K562 (cell line): ENCODE measurements at regions not wholly inside any gene's neighbourhood (a gene's known extent, or its start where the extent isn't known, plus 50 kb on each side); places are given as distances from the start of the nearest gene placed in this dataset.

Experiments
- ATAC-seq: fragments of 200-7000 bp; cut with Tn5 transposase; 3 replicates; pipeline ENCODE4 v1.9.1; 2020; ENCODE audit warnings: moderate library complexity
- BruUV-seq: library from RNA; stranded (reverse); fragments of 400-500 nt; replicated peaks from 2 replicates; lab custom pipeline; 2021; lab: Mats Ljungman, UMichigan
- CTCF ChIA-PET: fragments of 300-600 bp; formaldehyde crosslinking; extraction: SDS; loops from one replicate; lab custom pipeline; 2021; ENCODE audit warnings: low intra/inter-chr PET ratio; lab: Yijun Ruan, JAX
- POLR2A ChIA-PET: fragments of 300-600, 350-650 bp; sonication (Branson Sonifier 250); formaldehyde crosslinking; extraction: SDS; loops from one replicate; lab custom pipeline; 2021; ENCODE audit warnings: antibody characterized with exemption, inconsistent platforms; lab: Yijun Ruan, JAX
- DNase-seq, 4 experiments: peaks; one replicate each; pipeline versions ENCODE4 v3.0.0 to v3.0.0-alpha.2; 2011 to 2018; ENCODE audit warnings: low spot score in 3 of 4, mixed read lengths in 3 of 4; ENCODE audit errors: extremely low read depth in 1 of 4
- FAIRE-seq: peaks from 2 replicates; lab custom pipeline; 2011; peaks lifted over from hg19 to GRCh38; lab: Jason Lieb, UNC
- H2AFZ ChIP-seq: 2 replicates; pipeline ENCODE4 v1.6.0; 2011; ENCODE audit warnings: low read depth, low read length, control low read depth, inconsistent platforms
- H3K27ac ChIP-seq: fragments of 200-600 bp; 3 replicates; pipeline ENCODE4 v1.8.0; 2011; ENCODE audit warnings: low read depth, mild to moderate bottlenecking, control low read depth, inconsistent platforms, low read length, moderate library complexity, mixed read lengths; ENCODE audit errors: extremely low read depth
- H3K27me3 ChIP-seq, 2 experiments: fragments of 300-600 bp in 1 of 2; 2 replicates in 1 of 2; 3 replicates in 1 of 2; pipeline versions ENCODE4 v1.6.0 to v1.8.0; 2011; ENCODE audit warnings: inconsistent platforms in 2 of 2, low read length in 2 of 2, mild to moderate bottlenecking in 1 of 2, mixed read lengths in 1 of 2, moderate library complexity in 1 of 2; ENCODE audit not compliant: control insufficient read depth in 2 of 2, insufficient read depth in 2 of 2
- H3K36me3 ChIP-seq: fragments of 300-600 bp; 3 replicates; pipeline ENCODE4 v1.8.0; 2011; ENCODE audit warnings: mild to moderate bottlenecking, low read length, inconsistent platforms; ENCODE audit not compliant: control insufficient read depth, insufficient read depth
- H3K4me1 ChIP-seq, 2 experiments: fragments of 200-600 bp in 1 of 2; replicated peaks in 1 of 2; 2 replicates in 1 of 2; 3 replicates in 1 of 2; pipeline versions ENCODE4 v1.5.1 to v1.8.0; 2011; ENCODE audit warnings: inconsistent platforms in 2 of 2, low read length in 2 of 2, mild to moderate bottlenecking in 1 of 2, mixed read lengths in 1 of 2, moderate library complexity in 1 of 2; ENCODE audit not compliant: control insufficient read depth in 2 of 2, insufficient read depth in 2 of 2
- H3K4me2 ChIP-seq: 2 replicates; pipeline ENCODE4 v1.6.1; 2011; ENCODE audit warnings: low read length, control low read depth, inconsistent platforms, mixed read lengths; ENCODE audit not compliant: insufficient read depth
- H3K4me3 ChIP-seq: fragments of 200-600 bp; sonication (generic), shearing (Covaris generic); 2 replicates; pipeline ENCODE4 v1.5.1; 2016; ENCODE audit warnings: control low read depth, inconsistent platforms
- H3K79me2 ChIP-seq: fragments of 200-600 bp; 3 replicates; pipeline ENCODE4 v1.8.0; 2011; ENCODE audit warnings: low read length, inconsistent platforms; ENCODE audit not compliant: control insufficient read depth, insufficient read depth
- H3K9ac ChIP-seq, 2 experiments: 2 replicates each; pipeline versions ENCODE4 v1.6.0 to v1.6.1; 2011; ENCODE audit warnings: low read depth in 2 of 2, low read length in 2 of 2, control low read depth in 1 of 2, inconsistent platforms in 1 of 2, mild to moderate bottlenecking in 1 of 2, mixed read lengths in 1 of 2; ENCODE audit not compliant: insufficient read depth in 1 of 2
- H3K9me1 ChIP-seq: one replicate; pipeline ENCODE4 v1.6.0; 2011; ENCODE audit warnings: inconsistent platforms, mild to moderate bottlenecking, low read length, moderate library complexity; ENCODE audit not compliant: control insufficient read depth, insufficient read depth
- H3K9me3 ChIP-seq: replicated peaks from 2 replicates; pipeline ENCODE4 v1.5.1; 2011; ENCODE audit warnings: low read depth, low read length, inconsistent platforms; ENCODE audit not compliant: control insufficient read depth, insufficient read depth
- H4K20me1 ChIP-seq: replicated peaks from 2 replicates; pipeline ENCODE4 v1.6.1; 2011; ENCODE audit warnings: low read length, inconsistent platforms, mixed read lengths; ENCODE audit not compliant: control insufficient read depth, insufficient read depth
- ASH1L ChIP-seq: fragments of 450-650 bp; IDR thresholded peaks from 2 replicates; pipeline ENCODE4 v1.6.1; 2018; ENCODE audit warnings: borderline replicate concordance, mild to moderate bottlenecking, low read depth; ENCODE audit not compliant: partially characterized antibody
- DIDO1 ChIP-seq: fragments of 450-650 bp; IDR thresholded peaks from 2 replicates; pipeline ENCODE4 v1.6.1; 2016; ENCODE audit warnings: low read depth, missing biosample characterization, missing genetic modification characterization
- FIP1L1 ChIP-seq: fragments of 200-400 bp; formaldehyde crosslinking; IDR thresholded peaks from 2 replicates; pipeline ENCODE4 v1.6.1; 2018; ENCODE audit warnings: mild to moderate bottlenecking, low read depth, low read length; ENCODE audit not compliant: poor library complexity, severe bottlenecking
- FOXA3 ChIP-seq, 2 experiments: fragments of 450-650 bp in 1 of 2; sonication (generic) in 1 of 2; formaldehyde crosslinking; IDR thresholded peaks in 1 of 2; conservative IDR thresholded peaks in 1 of 2; 2 replicates each; pipeline versions ENCODE4 v1.4.0 to v1.8.0; 2020 to 2022; ENCODE audit warnings: mild to moderate bottlenecking in 2 of 2, missing genetic modification reagents in 1 of 2
- HDAC2 ChIP-seq: fragments of 450-650 bp; IDR thresholded peaks from 2 replicates; pipeline ENCODE4 v1.6.1; 2016; ENCODE audit warnings: mild to moderate bottlenecking
- MAX ChIP-seq: sonication (generic); formaldehyde crosslinking; IDR thresholded peaks from 2 replicates; pipeline ENCODE4 v1.9.0; 2022; ENCODE audit warnings: mild to moderate bottlenecking, missing genetic modification reagents
- MED1 ChIP-seq: sonication (generic); formaldehyde crosslinking; IDR thresholded peaks from 2 replicates; pipeline ENCODE4 v1.8.1; 2023; ENCODE audit warnings: missing genetic modification reagents, borderline replicate concordance
- NFIC ChIP-seq: fragments of 450-650 bp; IDR thresholded peaks from 2 replicates; pipeline ENCODE4 v1.6.1; 2017; ENCODE audit warnings: mild to moderate bottlenecking, inconsistent platforms
- PTRF ChIP-seq: fragments of 450-650 bp; IDR thresholded peaks from 2 replicates; pipeline ENCODE4 v1.6.1; 2016; ENCODE audit warnings: mild to moderate bottlenecking, missing genetic modification characterization, missing compliant biosample characterization
- RUNX1 ChIP-seq: sonication (generic); IDR thresholded peaks from 2 replicates; pipeline ENCODE4 v1.6.1; 2016; ENCODE audit warnings: antibody characterized with exemption, low read depth
- ZHX1 ChIP-seq: fragments of 150-350 bp; conservative IDR thresholded peaks from 2 replicates; pipeline ENCODE4 v1.6.1; 2014; ENCODE audit warnings: low read length
- ZNF408 ChIP-seq: fragments of 250-450 bp; sonication (Bioruptor Pico); IDR thresholded peaks from 2 replicates; pipeline ENCODE4 v1.4.0; 2020; ENCODE audit warnings: low read depth, mild to moderate bottlenecking, moderate library complexity
- ZNF778 ChIP-seq: fragments of 450-650 bp; formaldehyde crosslinking; IDR thresholded peaks from 2 replicates; pipeline ENCODE4 v1.4.0; 2020; ENCODE audit warnings: mild to moderate bottlenecking, moderate library complexity
- ZNF79 ChIP-seq: fragments of 250-450 bp; sonication (Bioruptor Pico); IDR thresholded peaks from 2 replicates; pipeline ENCODE4 v1.4.0; 2020; ENCODE audit warnings: low read depth, mild to moderate bottlenecking, moderate library complexity
- WGBS: fragments of 100-300 bp; shearing (Covaris generic); methylation state at CpG from one replicate; pipeline ENCODE4 v1.1.6; 2016; ENCODE audit warnings: low coverage, mixed read lengths; ENCODE audit not compliant: insufficient coverage; ENCODE audit errors: missing lambda C conversion rate; 5-methylcytosine and 5-hydroxymethylcytosine counted together
- in situ Hi-C: fragments of 300-500 bp; cut with MboI; formaldehyde crosslinking; loops from 4 replicates; pipeline ENCODE4 v1.15.0; 2018; ENCODE audit warnings: inconsistent platforms, mixed read lengths
- intact Hi-C: fragments of 100-400 bp; cut with micrococcal nuclease; formaldehyde crosslinking; loops from 2 replicates; pipeline ENCODE4 v1.14.2; 2022
- TF ChIP-seq, protein P1 (sequence below): sonication (generic); formaldehyde crosslinking; IDR thresholded peaks from 2 replicates; pipeline ENCODE4 v1.5.0; 2020; ENCODE audit warnings: missing genetic modification reagents

GRCh38 chr17:70492368-70492767 lies 323.0 kb downstream of the KCNJ2 start:
- Histone ChIP-seq H3K27me3 (no peaks in the 10 kb centered on the region), H3K4me1 (no peaks in the 10 kb centered on the region), H3K4me2 (no peak overlapping the region), H3K4me3 (no peak overlapping the region), H2AFZ (no peak overlapping the region), H3K27ac (no peak overlapping the region), H3K9ac (no peak overlapping the region), H3K9me3 (no peaks in the 10 kb centered on the region), H4K20me1 (no peaks in the 10 kb centered on the region), H3K9me1 (no peaks in the 10 kb centered on the region), H3K79me2 (no peaks in the 10 kb centered on the region), H3K36me3 (no peaks in the 10 kb centered on the region)
- in situ Hi-C loops, result no loop called here
- ATAC-seq (no peak), FAIRE-seq (no peak), DNase-seq (no peak)
- intact Hi-C loops, result no loop called here
- no peak for TF ChIP-seq MED1
- TF ChIP-seq FIP1L1, result no peak
- TF ChIP-seq ZNF79 (CRISPR knock-in tag), result no peak
- TF ChIP-seq FOXA3 (CRISPR knock-in tag; conservative IDR thresholded peaks at IDR 0.05 in 1 of 2, IDR thresholded peaks at IDR 0.05 in 1 of 2), result no peak
- TF ChIP-seq, protein P1, sequence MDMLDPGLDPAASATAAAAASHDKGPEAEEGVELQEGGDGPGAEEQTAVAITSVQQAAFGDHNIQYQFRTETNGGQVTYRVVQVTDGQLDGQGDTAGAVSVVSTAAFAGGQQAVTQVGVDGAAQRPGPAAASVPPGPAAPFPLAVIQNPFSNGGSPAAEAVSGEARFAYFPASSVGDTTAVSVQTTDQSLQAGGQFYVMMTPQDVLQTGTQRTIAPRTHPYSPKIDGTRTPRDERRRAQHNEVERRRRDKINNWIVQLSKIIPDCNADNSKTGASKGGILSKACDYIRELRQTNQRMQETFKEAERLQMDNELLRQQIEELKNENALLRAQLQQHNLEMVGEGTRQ (CRISPR knock-in tag), result no peak
- no peak for TF ChIP-seq RUNX1
- no peak for TF ChIP-seq MAX (CRISPR knock-in tag)
- TF ChIP-seq ZNF408 (CRISPR knock-in tag), result no peak
- no peak for TF ChIP-seq ZNF778 (CRISPR knock-in tag)
- TF ChIP-seq HDAC2, result no peak
- no peak for TF ChIP-seq DIDO1 (tag)
- TF ChIP-seq ASH1L, result no peak
- TF ChIP-seq PTRF (tag), result no peak
- TF ChIP-seq NFIC, result no peak
- no peak for TF ChIP-seq ZHX1
- no TSS peak for BruUV-seq
- ChIA-PET POLR2A (no interaction called here), CTCF (no interaction called here)
- 20% methylated on average over 2 of the region's 2 CpGs for WGBS
